Coronary artery (tissue), 2 donors: ENCODE measurements at regions not wholly inside any gene's neighbourhood (a gene's known extent, or its start where the extent isn't known, plus 50 kb on each side); places are given as distances from the start of the nearest gene placed in this dataset.
"Not testable (repeated sequence)": the region's sequence is repeated elsewhere in the genome, so short reads cannot be mapped to it uniquely, and the experiment has no call there.

Source experiments
- DNase-seq: peaks from one replicate; pipeline ENCODE4 v3.0.0-alpha.2; 2017; ENCODE audit warnings: low spot score
- H3K27ac ChIP-seq, 2 donors: fragments of 200-600 bp; sonication (generic); one replicate each; pipeline ENCODE4 v1.5.1; 2016 to 2019
- H3K4me3 ChIP-seq: fragments of 200-600 bp; sonication (generic); 2 replicates; pipeline ENCODE4 v1.5.1; 2016; ENCODE audit warnings: mild to moderate bottlenecking, moderate library complexity
- CTCF ChIP-seq: fragments of 200-600 bp; sonication (generic); IDR thresholded peaks from one replicate; pipeline ENCODE4 v1.5.1; 2019; ENCODE audit warnings: antibody characterized with exemption

- no peak for DNase-seq
- no peak for TF ChIP-seq CTCF
- no peak overlapping the region for H3K27ac ChIP-seq
- H3K4me3 ChIP-seq = no peak overlapping the region
Measured at GRCh38 chr3:65277798-65278197, 590.0 kb upstream of the ADAMTS9 start.

DNA sequence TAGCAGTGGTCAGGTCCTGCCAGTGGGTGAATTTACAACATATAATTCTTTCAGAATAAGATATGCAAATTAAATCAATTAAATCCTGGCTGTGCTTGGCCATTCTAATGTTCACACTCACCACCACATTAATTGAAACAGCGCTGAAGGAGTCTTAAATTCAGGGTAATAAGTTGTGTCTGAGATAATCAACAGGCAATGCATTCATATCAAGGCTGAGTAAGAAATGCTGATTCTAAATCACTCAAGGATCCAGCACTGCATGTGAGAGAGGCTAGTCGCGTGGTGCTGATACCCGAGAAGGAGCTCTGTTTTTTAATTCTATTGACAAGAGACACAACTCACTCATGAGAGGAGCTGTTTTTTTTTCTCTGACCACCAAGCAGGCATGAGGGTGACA, 588.8 kb upstream of the ADAMTS9 start:
- TF ChIP-seq CTCF = no peak
- H3K27ac ChIP-seq = no peak overlapping the region
- no peak for DNase-seq

DNA sequence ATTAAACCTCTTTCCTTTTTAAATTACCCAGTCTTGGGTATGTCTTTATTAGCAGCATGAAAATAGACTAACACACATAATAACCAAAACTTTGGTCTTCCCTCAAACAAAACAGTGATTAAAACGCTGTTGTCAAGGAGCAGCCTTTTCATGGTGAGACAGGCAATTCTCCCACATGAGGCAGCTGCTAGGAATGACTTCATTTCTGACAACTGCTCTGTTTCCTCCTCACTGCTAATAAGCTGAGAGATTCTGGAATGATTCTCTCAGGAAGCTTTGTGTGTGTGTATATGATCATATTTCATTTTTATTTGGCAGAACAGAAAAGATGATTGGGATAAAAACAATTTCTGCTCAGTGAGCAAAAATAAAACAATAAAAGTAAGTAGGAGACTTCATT, 580.6 kb upstream of the ADAMTS9 start:
- no peak for TF ChIP-seq CTCF
- no peak overlapping the region for H3K4me3 ChIP-seq
- no peak for DNase-seq
- H3K27ac ChIP-seq = no peak overlapping the region

More for the DNA sequence above, 588.8 kb upstream of the ADAMTS9 start:
- no peak overlapping the region for H3K4me3 ChIP-seq

DNA sequence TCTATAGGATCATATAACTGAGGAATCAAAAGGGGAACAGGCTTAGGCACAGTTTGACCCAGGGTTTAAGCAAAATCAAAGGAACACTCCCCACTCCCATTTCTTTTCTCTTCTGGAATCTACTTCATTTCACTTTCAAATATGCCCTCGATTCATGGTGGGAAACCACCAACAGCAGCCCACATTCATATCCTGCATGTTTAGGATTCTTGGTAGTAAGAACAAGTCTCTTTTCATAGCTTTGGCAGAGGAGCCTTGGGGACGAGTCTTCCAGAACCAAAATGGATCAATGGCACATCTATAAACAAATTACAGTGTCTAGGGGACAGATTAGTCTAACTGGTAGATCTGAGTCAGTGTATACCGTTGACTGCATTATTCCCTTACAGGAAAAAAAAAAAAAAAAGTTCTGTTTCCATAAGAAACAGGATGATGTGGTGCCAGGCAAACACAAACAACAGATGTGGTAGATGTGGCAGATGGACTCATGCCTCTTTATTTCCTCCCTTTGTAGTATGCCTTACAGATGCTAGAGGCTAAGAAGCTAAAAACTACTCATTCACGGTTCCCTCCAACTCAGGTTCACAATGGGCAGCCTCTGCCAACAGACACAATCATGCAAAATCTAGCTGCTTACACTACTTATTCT, 578.3 kb upstream of the ADAMTS9 start:
- TF ChIP-seq CTCF = no peak

DNA sequence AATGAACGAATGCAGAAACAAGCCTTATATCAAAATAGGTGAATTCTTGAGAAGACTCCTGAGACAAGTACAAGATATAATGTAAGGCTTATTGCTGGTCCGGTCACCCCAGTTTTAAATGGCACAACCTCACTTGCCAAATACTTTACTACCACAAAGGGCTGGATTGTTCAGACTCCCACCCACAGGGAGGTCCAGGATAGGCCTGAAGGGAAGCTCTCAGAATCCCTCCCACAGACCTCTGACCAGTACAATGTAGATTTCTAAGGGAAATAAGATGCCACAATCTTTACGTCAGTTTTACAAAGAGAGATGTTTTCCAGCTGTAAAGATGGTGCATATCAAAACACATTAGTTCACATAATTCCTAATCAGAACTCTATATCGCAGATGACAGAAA, 577.7 kb upstream of the ADAMTS9 start:
- TF ChIP-seq CTCF = no peak
- Histone ChIP-seq H3K4me3 (no peak overlapping the region), H3K27ac (no peak overlapping the region)
- DNase-seq = no peak

More for the DNA sequence above, 578.3 kb upstream of the ADAMTS9 start:
- Histone ChIP-seq H3K4me3 (no peak overlapping the region), H3K27ac (no peak overlapping the region)
- no peak for DNase-seq

- no peak for DNase-seq
- Histone ChIP-seq H3K4me3 (no peak overlapping the region), H3K27ac (no peak overlapping the region)
- TF ChIP-seq CTCF = no peak
Measured at GRCh38 chr3:65262548-65262947, 574.7 kb upstream of the ADAMTS9 start.

DNA sequence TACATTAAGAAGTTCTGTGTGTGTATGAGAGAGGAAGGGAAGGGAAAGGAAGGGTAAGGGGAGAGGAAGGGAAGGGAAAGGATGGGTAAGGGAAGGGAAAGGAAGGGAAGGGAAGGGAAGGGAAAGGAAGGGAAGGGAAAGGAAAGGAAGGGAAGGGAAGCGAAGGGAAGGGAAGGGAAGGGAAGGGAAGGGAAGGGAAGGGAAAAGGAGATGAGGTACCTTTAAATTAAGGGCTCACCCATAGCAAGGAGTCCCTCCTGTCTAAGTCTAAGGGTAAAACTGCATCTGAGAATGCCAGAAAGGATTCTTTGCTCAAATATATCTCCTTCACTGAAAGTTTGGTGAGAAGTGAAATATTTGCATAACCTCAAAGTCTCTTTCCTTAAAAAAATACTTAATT, 572.1 kb upstream of the ADAMTS9 start:
- DNase-seq = no peak

GRCh38 chr3:65252914-65253313, 565.1 kb upstream of the ADAMTS9 start:
- not testable (repeated sequence) for H3K27ac ChIP-seq, DNase-seq, H3K4me3 ChIP-seq

More for the DNA sequence above, 572.1 kb upstream of the ADAMTS9 start:
- no peak for TF ChIP-seq CTCF
- Histone ChIP-seq H3K4me3 (no peak overlapping the region), H3K27ac (no peak overlapping the region)
